ENCODE measurements at regions not wholly inside any gene's neighbourhood (a gene's known extent, or its start where the extent isn't known, plus 50 kb on each side); places are given as distances from the start of the nearest gene placed in this dataset.

DNA sequence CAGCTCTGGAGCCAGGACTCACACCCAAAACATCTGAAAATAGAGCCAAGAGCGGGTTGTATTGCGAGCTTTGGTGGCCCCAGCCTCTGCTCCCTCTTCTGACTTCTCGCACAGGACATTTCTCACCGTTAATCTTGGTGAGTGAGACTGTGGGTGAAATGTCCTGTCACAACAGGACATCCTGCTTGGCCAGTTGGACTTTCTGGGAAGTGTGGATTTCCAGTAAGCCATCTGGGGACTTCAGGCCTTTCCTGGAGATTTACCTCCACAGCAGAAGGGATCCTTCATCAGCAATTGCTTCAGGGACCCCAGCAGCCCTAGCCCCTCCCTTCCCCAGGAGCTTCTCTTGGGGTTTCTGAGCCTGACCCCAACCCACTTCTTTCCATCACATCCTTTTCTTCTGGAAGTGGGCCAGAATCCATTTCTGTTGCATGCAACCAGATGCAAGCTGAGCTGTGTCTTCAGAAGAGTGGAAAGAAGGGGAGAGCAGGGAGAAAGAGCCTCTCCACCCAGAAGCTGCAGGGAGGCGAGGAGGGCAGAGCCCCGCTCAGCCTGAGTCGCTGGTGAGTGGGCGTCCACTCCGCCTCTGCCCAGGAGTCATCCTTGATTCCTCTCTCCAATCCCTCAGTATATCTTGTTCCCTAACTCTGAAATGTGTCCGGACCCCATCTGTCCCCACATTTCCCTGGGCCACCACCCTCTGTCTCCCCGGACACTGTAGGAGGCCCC lies 50.3 kb upstream of the GADD45G start:
- POLR2A ChIA-PET, result interaction anchor here (1.0 to 2.1 kb wide), 2 partner anchors 30 to 127 kb away, joined by 3 to 8 read pairs; no protein-coding TSS in a partner anchor
- H3K4me1 Mint-ChIP-seq, result peaks cover 12 to 33% (median 31%) of the 10 kb centered on the region in 4 donors
- no peaks in the 10 kb centered on the region for H3K9me3 Mint-ChIP-seq
- no peak overlapping the region for H3K4me3 Mint-ChIP-seq
- peaks cover 0 to 3% (median 0%) of the 10 kb centered on the region in 5 donors for H3K27me3 Mint-ChIP-seq
- ATAC-seq (no peak), DNase-seq (no peak)
- H3K36me3 Mint-ChIP-seq, result no peaks in the 10 kb centered on the region
- H3K27ac Mint-ChIP-seq, result peak overlapping the region in 2 of 10 donors; percentile 22 to 46

DNA sequence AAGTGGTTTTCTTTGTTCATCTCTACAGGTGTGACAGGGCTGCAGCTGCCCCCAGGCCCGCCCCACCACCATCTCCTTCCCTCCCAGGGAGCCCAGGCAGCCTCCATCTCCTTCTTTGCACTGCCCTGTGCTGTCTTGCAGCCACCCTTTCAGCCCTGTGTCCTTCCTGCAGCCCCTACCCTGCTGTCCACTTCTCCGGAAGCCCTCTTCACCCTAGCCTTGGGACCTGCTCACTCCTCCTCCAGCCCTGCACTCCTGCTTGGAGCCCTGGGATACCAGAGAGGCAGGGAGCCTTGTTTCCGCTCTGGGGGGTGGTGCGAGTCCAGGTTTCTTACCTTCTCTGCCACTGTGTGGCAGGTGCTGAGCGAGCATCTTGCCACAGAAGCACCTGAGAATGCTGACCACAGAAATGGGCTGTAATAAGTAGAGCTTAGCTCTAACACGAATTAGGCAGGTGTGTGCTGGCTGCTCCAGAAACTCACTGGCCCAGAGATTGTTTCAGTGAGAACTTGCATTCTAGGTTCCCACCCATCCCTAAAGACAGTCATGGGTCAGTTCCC lies 51.3 kb upstream of the GADD45G start:
- H3K4me3 Mint-ChIP-seq, result no peak overlapping the region
- H3K9me3 Mint-ChIP-seq, result no peaks in the 10 kb centered on the region
- no peaks in the 10 kb centered on the region for H3K36me3 Mint-ChIP-seq
- ATAC-seq (no peak), DNase-seq (no peak)
- POLR2A ChIA-PET, result no interaction called here
- H3K4me1 Mint-ChIP-seq, result peaks cover 12 to 40% (median 34%) of the 10 kb centered on the region in 4 donors
- peaks cover 0 to 3% (median 0%) of the 10 kb centered on the region in 5 donors for H3K27me3 Mint-ChIP-seq
- H3K27ac Mint-ChIP-seq, result peak overlapping the region in 4 of 10 donors; percentile 18 to 69 (median 48)

GRCh38 chr9:89550346-89550927 lies 52.5 kb upstream of the SEMA4D start:
- Mint-ChIP-seq H3K4me3 (no peak overlapping the region), H3K27me3 (no peaks in the 10 kb centered on the region), H3K9me3 (peaks cover 0 to 12% (median 8%) of the 10 kb centered on the region in 9 donors), H3K4me1 (peaks cover 6 to 28% (median 19%) of the 10 kb centered on the region in 4 donors), H3K27ac (peak overlapping the region in 4 of 10 donors; percentile 29 to 47 (median 40)), H3K36me3 (peaks cover 0 to 9% (median 3%) of the 10 kb centered on the region in 3 donors)
- no peak for DNase-seq
- POLR2A ChIA-PET, result interaction anchor here (0.6 to 4.1 kb wide), 8 partner anchors 13 to 232 kb away, joined by 3 to 38 read pairs (median 10); partner anchors contain the start of gene SECISBP2
- ATAC-seq, result no peak

DNA sequence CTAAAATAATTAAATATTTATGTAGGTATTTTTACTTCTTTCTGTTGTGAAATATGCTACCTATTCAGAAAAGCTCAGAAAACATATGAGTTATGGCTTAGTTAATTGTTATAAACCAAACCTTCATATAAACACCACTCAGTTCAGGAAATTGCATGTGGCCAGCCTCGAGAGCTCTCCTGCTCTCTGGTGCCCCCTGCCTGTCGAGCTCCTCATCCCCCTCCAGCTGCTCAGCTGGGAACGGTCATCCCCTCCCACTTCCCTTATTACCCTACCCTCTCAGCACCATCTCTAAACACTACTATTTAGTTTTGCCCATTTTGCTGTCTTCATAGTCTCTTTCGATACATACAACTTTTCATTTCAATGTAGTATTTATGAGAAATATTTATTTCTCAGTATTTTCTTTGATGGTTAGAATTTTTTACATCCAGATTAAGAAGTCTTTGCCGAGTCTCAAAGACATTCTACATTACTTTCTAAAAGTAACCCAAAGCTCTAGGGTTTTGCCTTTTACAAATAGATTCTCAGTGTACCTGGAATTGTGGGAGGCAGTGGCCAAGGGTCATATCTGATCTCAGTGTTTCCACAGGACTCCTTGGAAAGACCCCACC lies 51.2 kb upstream of the SEMA4D start:
- Mint-ChIP-seq H3K27me3 (no peaks in the 10 kb centered on the region), H3K36me3 (peaks cover 0 to 14% (median 3%) of the 10 kb centered on the region in 3 donors), H3K9me3 (peaks cover 0 to 17% (median 9%) of the 10 kb centered on the region in 9 donors), H3K4me3 (peak overlapping the region in 3 of 10 donors; percentile 5 to 45 (median 38)), H3K4me1 (peaks cover 9 to 32% (median 28%) of the 10 kb centered on the region in 4 donors), H3K27ac (peak overlapping the region in 8 of 10 donors; percentile 12 to 84 (median 74))
- ATAC-seq (peak; percentile 99 to 100), DNase-seq (peak; percentile 72 to 90 (median 84))
- POLR2A ChIA-PET, result interaction anchor here (0.8 to 4.1 kb wide), 32 partner anchors 10 to 230 kb away, joined by 3 to 38 read pairs (median 6); partner anchors contain the start of genes SECISBP2 and SEMA4D

- POLR2A ChIA-PET, result interaction anchor here (1.0 to 4.1 kb wide), 32 partner anchors 9 to 229 kb away, joined by 3 to 38 read pairs (median 6); partner anchors contain the start of genes SECISBP2 and SEMA4D
- H3K27ac Mint-ChIP-seq, result peak overlapping the region in 7 of 10 donors; percentile 52 to 84 (median 66)
- DNase-seq (no peak), ATAC-seq (no peak)
- peaks cover 0 to 14% (median 3%) of the 10 kb centered on the region in 3 donors for H3K36me3 Mint-ChIP-seq
- peaks cover 0 to 17% (median 9%) of the 10 kb centered on the region in 9 donors for H3K9me3 Mint-ChIP-seq
- peak overlapping the region in 3 of 10 donors; percentile 37 to 41 (median 37) for H3K4me3 Mint-ChIP-seq
- peaks cover 9 to 42% (median 35%) of the 10 kb centered on the region in 4 donors for H3K4me1 Mint-ChIP-seq
- H3K27me3 Mint-ChIP-seq, result no peaks in the 10 kb centered on the region
These were observed 50.2 kb upstream of the SEMA4D start for GRCh38 chr9:89548071-89548638.
